T-helper 17 cell (primary cell): ENCODE measurements at regions not wholly inside any gene's neighbourhood (a gene's known extent, or its start where the extent isn't known, plus 50 kb on each side); places are given as distances from the start of the nearest gene placed in this dataset.

Experiments
- ATAC-seq: fragments of 150-1000 bp; cut with Tn5 transposase; 2 replicates; pipeline ENCODE4 v1.10.0; 2021; ENCODE audit warnings: mild to moderate bottlenecking, moderate library complexity
- DNase-seq, 3 donors: peaks; one replicate each; pipeline versions ENCODE4 v3.0.0 to v3.0.0-alpha.2; 2020 to 2021
- H3K9me3 ChIP-seq: one replicate; pipeline ENCODE4 v1.7.0; 2013; ENCODE audit warnings: low read length, mild to moderate bottlenecking; ENCODE audit not compliant: control insufficient read depth, poor library complexity, severe bottlenecking
- H3K27ac Mint-ChIP-seq: one replicate; pipeline ENCODE4 v1.8.0; 2022; ENCODE audit warnings: mild to moderate bottlenecking, moderate library complexity, mixed read lengths
- H3K27me3 Mint-ChIP-seq: one replicate; pipeline ENCODE4 v1.8.0; 2022; ENCODE audit warnings: mixed read lengths
- H3K36me3 Mint-ChIP-seq: one replicate; pipeline ENCODE4 v1.8.0; 2022; ENCODE audit warnings: low read depth, mixed read lengths
- H3K4me1 Mint-ChIP-seq: one replicate; pipeline ENCODE4 v1.8.0; 2022; ENCODE audit warnings: mild to moderate bottlenecking, mixed read lengths
- H3K4me3 Mint-ChIP-seq: one replicate; pipeline ENCODE4 v1.8.0; 2022; ENCODE audit warnings: mild to moderate bottlenecking, moderate library complexity, mixed read lengths

GRCh38 chr1:77632216-77632615 lies 50.2 kb downstream of the ZZZ3 start:
- H3K27me3 Mint-ChIP-seq, result no peaks in the 10 kb centered on the region
- H3K4me3 Mint-ChIP-seq, result no peak overlapping the region
- H3K9me3 ChIP-seq, result no peaks in the 10 kb centered on the region
- ATAC-seq (no peak), DNase-seq (no peak)
- peaks cover 7% of the 10 kb centered on the region for H3K4me1 Mint-ChIP-seq
- peaks cover 6% of the 10 kb centered on the region for H3K36me3 Mint-ChIP-seq
- H3K27ac Mint-ChIP-seq, result no peak overlapping the region

DNA sequence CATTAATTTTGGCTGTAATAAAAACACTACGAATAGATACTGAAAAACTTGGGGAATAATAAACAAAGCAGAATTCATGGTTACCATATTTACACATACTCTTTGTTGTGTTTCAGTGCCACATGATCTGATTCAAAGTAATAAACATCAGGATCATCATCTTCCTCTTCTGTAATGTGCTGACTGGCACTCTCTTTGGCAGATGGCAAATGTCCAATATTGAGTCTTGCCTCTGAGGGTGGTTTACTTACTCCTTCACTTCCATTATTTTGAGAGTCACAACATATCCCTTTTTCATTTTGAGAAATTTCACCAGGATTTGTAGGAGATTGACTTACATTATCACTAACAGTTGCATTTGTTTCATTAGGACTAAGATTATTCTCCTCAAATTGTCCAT lies 50.7 kb downstream of the ZZZ3 start:
- Mint-ChIP-seq H3K4me1 (peaks cover 7% of the 10 kb centered on the region), H3K4me3 (no peak overlapping the region), H3K27me3 (no peaks in the 10 kb centered on the region), H3K36me3 (peaks cover 6% of the 10 kb centered on the region), H3K27ac (no peak overlapping the region)
- ATAC-seq (no peak), DNase-seq (no peak)
- no peaks in the 10 kb centered on the region for H3K9me3 ChIP-seq

DNA sequence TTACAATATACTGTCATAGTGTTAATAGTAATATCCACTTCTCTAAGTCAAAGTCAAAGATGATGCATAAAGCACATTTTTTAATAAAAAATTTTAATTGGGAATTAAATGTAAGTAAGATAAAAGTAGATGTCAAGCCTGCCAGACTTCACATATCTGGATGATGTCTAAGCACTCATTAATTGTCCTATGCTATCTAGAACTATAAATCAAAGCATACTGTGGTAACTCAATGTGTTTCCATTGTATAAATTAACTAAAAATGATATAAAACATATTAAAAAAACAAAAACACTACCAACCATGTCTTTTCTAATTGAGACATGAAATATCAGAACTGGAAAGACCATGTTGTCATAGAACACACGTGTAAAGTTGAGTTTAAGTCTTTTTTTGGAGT lies 51.2 kb downstream of the ZZZ3 start:
- Mint-ChIP-seq H3K36me3 (peaks cover 6% of the 10 kb centered on the region), H3K27ac (no peak overlapping the region), H3K27me3 (no peaks in the 10 kb centered on the region), H3K4me3 (no peak overlapping the region), H3K4me1 (peaks cover 7% of the 10 kb centered on the region)
- H3K9me3 ChIP-seq, result no peaks in the 10 kb centered on the region
- ATAC-seq (no peak), DNase-seq (no peak)

DNA sequence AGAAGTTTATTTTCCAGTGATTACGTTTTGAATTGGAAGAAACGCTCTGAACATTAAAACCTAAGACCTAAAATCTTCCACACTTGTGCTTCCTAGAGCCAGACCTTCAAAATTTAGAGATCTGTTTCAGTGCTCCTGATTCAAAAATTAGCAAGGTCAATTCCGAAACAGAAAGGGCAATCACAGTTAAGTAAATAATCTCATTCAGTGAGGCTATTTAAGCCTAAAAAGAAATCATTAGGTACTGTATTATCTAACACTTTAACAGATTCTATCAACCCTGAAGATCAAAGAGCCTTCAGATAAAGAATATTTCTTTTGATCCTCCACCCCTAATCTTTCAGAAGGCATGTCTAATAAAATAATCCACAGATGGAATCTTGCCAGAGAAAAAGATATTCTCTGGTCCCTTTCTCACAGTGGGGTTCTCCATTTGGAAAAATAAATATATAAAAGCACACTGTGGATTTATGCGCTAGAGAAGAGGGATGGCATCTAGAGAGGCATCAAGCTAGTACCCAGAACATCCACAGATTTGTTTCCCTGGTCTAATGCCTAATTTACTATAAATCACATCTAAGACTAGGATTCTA lies 54.4 kb downstream of the ZZZ3 start:
- no peak overlapping the region for H3K27ac Mint-ChIP-seq

GRCh38 chr1:77625250-77625649 lies 57.2 kb downstream of the ZZZ3 start:
- peaks cover 8% of the 10 kb centered on the region for H3K36me3 Mint-ChIP-seq
- H3K27ac Mint-ChIP-seq, result peak overlapping the region; percentile 5
- H3K9me3 ChIP-seq, result no peaks in the 10 kb centered on the region
- no peak overlapping the region for H3K4me3 Mint-ChIP-seq
- no peaks in the 10 kb centered on the region for H3K27me3 Mint-ChIP-seq
- DNase-seq, result no peak
- H3K4me1 Mint-ChIP-seq, result peaks cover 20% of the 10 kb centered on the region
- ATAC-seq, result no peak

More for the DNA sequence above, 54.4 kb downstream of the ZZZ3 start:
- Mint-ChIP-seq H3K36me3 (peaks cover 10% of the 10 kb centered on the region), H3K4me3 (no peak overlapping the region), H3K4me1 (peaks cover 16% of the 10 kb centered on the region), H3K27me3 (no peaks in the 10 kb centered on the region)
- H3K9me3 ChIP-seq, result no peaks in the 10 kb centered on the region
- ATAC-seq (no peak), DNase-seq (no peak)

- no peak for ATAC-seq
- no peak for DNase-seq
- Mint-ChIP-seq H3K27me3 (no peaks in the 10 kb centered on the region), H3K27ac (no peak overlapping the region), H3K36me3 (peaks cover 13% of the 10 kb centered on the region), H3K4me3 (no peak overlapping the region), H3K4me1 (peaks cover 25% of the 10 kb centered on the region)
- H3K9me3 ChIP-seq, result no peaks in the 10 kb centered on the region
Observed at GRCh38 chr1:77624102-77624501, 58.4 kb downstream of the ZZZ3 start.

- peak overlapping the region; percentile 19 for H3K27ac Mint-ChIP-seq
- ATAC-seq, result no peak
- H3K36me3 Mint-ChIP-seq, result peaks cover 13% of the 10 kb centered on the region
Observed at GRCh38 chr1:77623066-77623465, 59.4 kb downstream of the ZZZ3 start.

DNA sequence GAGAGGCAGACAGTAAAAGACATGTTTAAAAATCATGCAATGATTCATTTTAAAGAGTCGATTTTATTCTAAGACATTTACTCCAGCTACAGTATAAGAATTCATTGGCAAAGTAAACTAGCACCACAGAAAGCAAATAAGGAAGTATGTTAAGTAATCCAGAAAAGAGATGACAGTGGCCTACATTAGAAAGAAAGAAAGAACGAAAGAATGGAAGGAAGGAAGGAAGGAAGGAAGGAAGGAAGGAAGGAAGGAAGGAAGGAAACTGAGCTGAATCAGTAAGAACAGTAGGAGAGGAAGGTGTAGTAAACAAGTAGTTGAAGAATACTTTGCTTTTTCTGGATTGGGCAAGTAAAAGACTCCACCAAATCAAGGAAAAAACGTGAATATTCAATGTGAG lies 62.2 kb downstream of the ZZZ3 start:
- Mint-ChIP-seq H3K27ac (no peak overlapping the region), H3K36me3 (peaks cover 10% of the 10 kb centered on the region), H3K27me3 (no peaks in the 10 kb centered on the region), H3K4me1 (peaks cover 20% of the 10 kb centered on the region), H3K4me3 (no peak overlapping the region)
- ATAC-seq, result no peak
- DNase-seq, result no peak
- no peaks in the 10 kb centered on the region for H3K9me3 ChIP-seq

More at GRCh38 chr1:77623066-77623465, 59.4 kb downstream of the ZZZ3 start:
- Mint-ChIP-seq H3K27me3 (no peaks in the 10 kb centered on the region), H3K4me3 (no peak overlapping the region), H3K4me1 (peaks cover 22% of the 10 kb centered on the region)
- no peaks in the 10 kb centered on the region for H3K9me3 ChIP-seq
- DNase-seq, result no peak

DNA sequence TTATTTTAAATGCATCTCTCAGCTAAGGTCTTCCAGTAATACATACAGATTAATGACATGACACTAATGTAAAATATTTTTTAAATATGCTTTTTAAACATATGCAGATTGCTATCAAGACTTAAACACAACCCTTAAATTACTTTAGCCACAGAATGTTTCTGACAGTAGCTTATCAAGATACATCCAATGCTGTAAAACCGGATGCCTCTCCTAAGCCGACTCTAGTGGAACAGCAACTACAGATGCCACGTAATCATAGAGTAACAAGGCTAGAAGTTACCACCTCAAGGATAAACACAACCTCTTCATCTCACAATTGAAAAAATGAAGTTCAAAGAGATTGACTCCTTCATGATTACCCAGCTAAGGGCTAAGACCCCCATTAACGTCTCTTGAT lies 68.4 kb downstream of the ZZZ3 start:
- no peak overlapping the region for H3K4me3 Mint-ChIP-seq
- no peaks in the 10 kb centered on the region for H3K27me3 Mint-ChIP-seq
- no peaks in the 10 kb centered on the region for H3K4me1 Mint-ChIP-seq
- no peak for ATAC-seq
- no peaks in the 10 kb centered on the region for H3K9me3 ChIP-seq
- H3K27ac Mint-ChIP-seq, result no peak overlapping the region
- no peak for DNase-seq
- peaks cover 3% of the 10 kb centered on the region for H3K36me3 Mint-ChIP-seq
